B cell (primary cell): ENCODE measurements at regions not wholly inside any gene's neighbourhood (a gene's known extent, or its start where the extent isn't known, plus 50 kb on each side); places are given as distances from the start of the nearest gene placed in this dataset.

Experiments
- ATAC-seq: fragments of 200-7000 bp; cut with Tn5 transposase; one replicate; pipeline ENCODE4 v1.10.0; 2021; ENCODE audit warnings: low read depth, mild to moderate bottlenecking, moderate number of reproducible peaks, moderate library complexity
- CTCF ChIA-PET: fragments of 350-600 bp; sonication (Branson Sonifier 250); formaldehyde crosslinking; loops from one replicate; lab custom pipeline; 2021; ENCODE audit warnings: antibody characterized with exemption, inconsistent platforms; lab: Charles Lee
- POLR2A ChIA-PET: fragments of 350-600 bp; sonication (Branson Sonifier 250); formaldehyde crosslinking; loops from one replicate; lab custom pipeline; 2021; ENCODE audit warnings: antibody characterized with exemption; lab: Charles Lee
- DNase-seq: peaks from one replicate; pipeline ENCODE4 v3.0.0; 2013
- H2AFZ ChIP-seq: 2 replicates; pipeline ENCODE4 v1.6.1; 2012; ENCODE audit warnings: mild to moderate bottlenecking, low read depth, low read length; ENCODE audit not compliant: insufficient read depth, poor library complexity, severe bottlenecking
- H3K27ac ChIP-seq, 2 donors: 1 replicate in 1 of 2; 2 replicates in 1 of 2; pipeline ENCODE4 v1.5.1; 2012 to 2013; ENCODE audit warnings: low read length in 2 of 2, mild to moderate bottlenecking in 2 of 2, moderate library complexity in 1 of 2
- H3K27me3 ChIP-seq, 4 experiments: fragments of 200-600 bp in 1 of 4; sonication (generic) in 1 of 4; replicated peaks in 1 of 4; 1 replicate in 2 of 4; 2 replicates in 2 of 4; pipeline versions ENCODE4 v1.6.1 to v1.7.0; 2013 to 2016; ENCODE audit warnings: low read length in 3 of 4, mild to moderate bottlenecking in 2 of 4, mixed read lengths in 1 of 4, moderate library complexity in 1 of 4; ENCODE audit not compliant: insufficient read depth in 4 of 4, control insufficient read depth in 3 of 4; ENCODE audit errors: control extremely low read depth in 1 of 4
- H3K36me3 ChIP-seq, 2 experiments: replicated peaks in 1 of 2; 1 replicate in 1 of 2; 2 replicates in 1 of 2; pipeline versions ENCODE4 v1.6.1 to v1.7.1; 2013; ENCODE audit warnings: low read length in 1 of 2; ENCODE audit not compliant: insufficient read depth in 2 of 2, control insufficient read depth in 1 of 2; ENCODE audit errors: control extremely low read depth in 1 of 2, extremely low read depth in 1 of 2
- H3K4me1 ChIP-seq, 2 donors: fragments of 200-600 bp in 1 of 2; sonication (generic) in 1 of 2; 1 replicate in 1 of 2; 2 replicates in 1 of 2; pipeline versions ENCODE4 v1.5.1 to v1.6.1; 2013 to 2017; ENCODE audit warnings: low read length in 2 of 2; ENCODE audit not compliant: control insufficient read depth in 2 of 2, insufficient read depth in 2 of 2
- H3K4me2 ChIP-seq: replicated peaks from 2 replicates; pipeline ENCODE3; 2012; ENCODE audit warnings: mild to moderate bottlenecking, low read depth, low read length; ENCODE audit not compliant: poor library complexity, severe bottlenecking
- H3K4me3 ChIP-seq, 5 experiments: fragments of 200-600 bp in 1 of 5; sonication (generic) in 1 of 5; 1 replicate in 3 of 5; 2 replicates in 2 of 5; pipeline versions ENCODE4 v1.5.1 to v1.7.0; 2011 to 2016; ENCODE audit warnings: low read length in 4 of 5, mild to moderate bottlenecking in 4 of 5, low read depth in 2 of 5, control low read depth in 1 of 5, moderate library complexity in 1 of 5; ENCODE audit not compliant: insufficient read depth in 1 of 5; ENCODE audit errors: control extremely low read depth in 1 of 5, extremely low read depth in 1 of 5
- H3K79me2 ChIP-seq: fragments of 200-600 bp; sonication (generic); one replicate; pipeline ENCODE4 v1.6.0; 2016; ENCODE audit warnings: low read length; ENCODE audit not compliant: control insufficient read depth, insufficient read depth
- H3K9ac ChIP-seq: fragments of 200-600 bp; sonication (generic); 2 replicates; pipeline ENCODE4 v1.6.1; 2017; ENCODE audit warnings: mild to moderate bottlenecking, low read length, moderate library complexity
- H3K9me3 ChIP-seq, 3 donors: one replicate each; pipeline versions ENCODE4 v1.6.1 to v1.7.1; 2013; ENCODE audit warnings: low read length in 2 of 3; ENCODE audit not compliant: control insufficient read depth in 2 of 3, insufficient read depth in 1 of 3; ENCODE audit errors: control extremely low read depth in 1 of 3
- H4K20me1 ChIP-seq: 2 replicates; pipeline ENCODE4 v1.6.0; 2012; ENCODE audit warnings: mild to moderate bottlenecking, low read length; ENCODE audit not compliant: insufficient read depth, control insufficient read depth, poor library complexity, severe bottlenecking
- H3K27ac Mint-ChIP-seq: one replicate; pipeline ENCODE4 v1.8.0; 2021; ENCODE audit warnings: mixed read lengths
- H3K27me3 Mint-ChIP-seq: one replicate; pipeline ENCODE4 v1.8.0; 2021; ENCODE audit warnings: mixed read lengths
- H3K4me1 Mint-ChIP-seq: one replicate; pipeline ENCODE4 v1.8.0; 2021; ENCODE audit warnings: mixed read lengths
- H3K4me3 Mint-ChIP-seq: one replicate; pipeline ENCODE4 v1.8.0; 2021; ENCODE audit warnings: mixed read lengths
- H3K9me3 Mint-ChIP-seq: one replicate; pipeline ENCODE4 v1.8.0; 2022; ENCODE audit warnings: mixed read lengths; ENCODE audit not compliant: insufficient read depth
- CTCF ChIP-seq: fragments of 200-600 bp; IDR thresholded peaks from one replicate; pipeline ENCODE4 v1.8.0; 2022; ENCODE audit warnings: antibody characterized with exemption, mild to moderate bottlenecking
- EZH2 ChIP-seq: IDR thresholded peaks from 2 replicates; pipeline ENCODE4 v1.6.1; 2012; ENCODE audit warnings: borderline replicate concordance, low read depth, mild to moderate bottlenecking, moderate library complexity, low read length; ENCODE audit not compliant: insufficient read depth, poor library complexity, severe bottlenecking
- WGBS: methylation state at CpG from one replicate; pipeline ENCODE4 v1.1.5; 2013; ENCODE audit warnings: missing lambda C conversion rate; ENCODE audit not compliant: insufficient coverage; 5-methylcytosine and 5-hydroxymethylcytosine counted together
- intact Hi-C: fragments of 100-400 bp; cut with micrococcal nuclease; formaldehyde crosslinking; loops from one replicate; pipeline ENCODE4 v1.10.0; 2022

GRCh38 chr18:75745147-75745546 is 317.6 kb upstream of the SMIM21 start:
- Histone ChIP-seq H3K4me2 (no peak overlapping the region), H3K4me3 (no peak overlapping the region), H3K79me2 (no peaks in the 10 kb centered on the region), H3K27ac (no peak overlapping the region), H3K9me3 (no peaks in the 10 kb centered on the region), H4K20me1 (no peaks in the 10 kb centered on the region), H3K4me1 (no peaks in the 10 kb centered on the region), H3K27me3 (no peaks in the 10 kb centered on the region), H3K36me3 (no peaks in the 10 kb centered on the region), H3K9ac (no peak overlapping the region), H2AFZ (no peak overlapping the region)
- no peaks in the 10 kb centered on the region for H3K9me3 Mint-ChIP-seq
- intact Hi-C loops = no loop called here
- H3K4me1 Mint-ChIP-seq = no peaks in the 10 kb centered on the region
- WGBS = 80% methylated on average over 4 of the region's 7 CpGs
- H3K4me3 Mint-ChIP-seq = no peak overlapping the region
- TF ChIP-seq CTCF (no peak), EZH2 (no peak)
- no peak for DNase-seq
- H3K27ac Mint-ChIP-seq = no peak overlapping the region
- POLR2A ChIA-PET = no interaction called here
- H3K27me3 Mint-ChIP-seq = no peaks in the 10 kb centered on the region
- no peak for ATAC-seq
- CTCF ChIA-PET = no interaction called here

GRCh38 chr18:75742516-75742915 is 315.0 kb upstream of the SMIM21 start:
- no peaks in the 10 kb centered on the region for H3K36me3 ChIP-seq
- no peaks in the 10 kb centered on the region for H3K27me3 ChIP-seq
- H3K4me3 ChIP-seq = no peak overlapping the region
- H4K20me1 ChIP-seq = no peaks in the 10 kb centered on the region
- DNase-seq (no peak), ATAC-seq (no peak)
- no CpG with 5 or more reads among the region's 4 CpGs for WGBS
- H3K9me3 ChIP-seq = no peaks in the 10 kb centered on the region
- H3K27me3 Mint-ChIP-seq = no peaks in the 10 kb centered on the region
- ChIA-PET CTCF (no interaction called here), POLR2A (no interaction called here)
- H3K4me1 Mint-ChIP-seq = no peaks in the 10 kb centered on the region
- H3K4me2 ChIP-seq = no peak overlapping the region
- H3K4me1 ChIP-seq = no peaks in the 10 kb centered on the region
- intact Hi-C loops = no loop called here
- no peak overlapping the region for H2AFZ ChIP-seq
- H3K79me2 ChIP-seq = no peaks in the 10 kb centered on the region
- H3K27ac Mint-ChIP-seq = no peak overlapping the region
- no peak overlapping the region for H3K27ac ChIP-seq
- no peak overlapping the region for H3K9ac ChIP-seq
- TF ChIP-seq CTCF (no peak), EZH2 (no peak)
- no peak overlapping the region for H3K4me3 Mint-ChIP-seq
- H3K9me3 Mint-ChIP-seq = no peaks in the 10 kb centered on the region
